Endothelial cell (in vitro differentiated cells): ENCODE measurements at regions not wholly inside any gene's neighbourhood (a gene's known extent, or its start where the extent isn't known, plus 50 kb on each side); places are given as distances from the start of the nearest gene placed in this dataset.

Experiments
- DNase-seq: peaks from one replicate; pipeline ENCODE4 v3.0.0; 2021; ENCODE audit warnings: low spot score
- H3K27ac Mint-ChIP-seq: one replicate; pipeline ENCODE4 v1.8.0; 2021; ENCODE audit warnings: mixed read lengths, inconsistent platforms; ENCODE audit not compliant: unreplicated experiment
- H3K27me3 Mint-ChIP-seq: one replicate; pipeline ENCODE4 v1.8.0; 2021; ENCODE audit warnings: mild to moderate bottlenecking, moderate library complexity, mixed read lengths, inconsistent platforms; ENCODE audit not compliant: unreplicated experiment
- H3K36me3 Mint-ChIP-seq: one replicate; pipeline ENCODE4 v1.8.0; 2021; ENCODE audit warnings: mild to moderate bottlenecking, low read depth, mixed read lengths, inconsistent platforms; ENCODE audit not compliant: unreplicated experiment
- H3K4me1 Mint-ChIP-seq: one replicate; pipeline ENCODE4 v1.8.0; 2021; ENCODE audit warnings: mild to moderate bottlenecking, mixed read lengths, inconsistent platforms; ENCODE audit not compliant: unreplicated experiment
- H3K4me3 Mint-ChIP-seq: one replicate; pipeline ENCODE4 v1.8.0; 2021; ENCODE audit warnings: mild to moderate bottlenecking, mixed read lengths, inconsistent platforms; ENCODE audit not compliant: unreplicated experiment
- H3K9me3 Mint-ChIP-seq: one replicate; pipeline ENCODE4 v1.8.0; 2021; ENCODE audit warnings: mixed read lengths, inconsistent platforms; ENCODE audit not compliant: unreplicated experiment
- CTCF ChIP-seq: fragments of 200-600 bp; sonication (generic); IDR thresholded peaks from one replicate; pipeline ENCODE4 v1.5.0; 2021; ENCODE audit warnings: antibody characterized with exemption; ENCODE audit not compliant: unreplicated experiment

- no peak overlapping the region for H3K27ac Mint-ChIP-seq
- TF ChIP-seq CTCF, result no peak
- no peaks in the 10 kb centered on the region for H3K36me3 Mint-ChIP-seq
- no peaks in the 10 kb centered on the region for H3K27me3 Mint-ChIP-seq
- H3K9me3 Mint-ChIP-seq, result no peaks in the 10 kb centered on the region
- peaks cover 7% of the 10 kb centered on the region for H3K4me1 Mint-ChIP-seq
- DNase-seq, result no peak
- no peak overlapping the region for H3K4me3 Mint-ChIP-seq
Observed at GRCh38 chr14:58738876-58739275, 101.1 kb downstream of the DACT1 start.

GRCh38 chr14:58739674-58740073 lies 101.9 kb downstream of the DACT1 start:
- H3K36me3 Mint-ChIP-seq, result no peaks in the 10 kb centered on the region
- peaks cover 7% of the 10 kb centered on the region for H3K4me1 Mint-ChIP-seq
- no peak overlapping the region for H3K27ac Mint-ChIP-seq
- TF ChIP-seq CTCF, result no peak
- H3K4me3 Mint-ChIP-seq, result no peak overlapping the region
- H3K9me3 Mint-ChIP-seq, result no peaks in the 10 kb centered on the region
- DNase-seq, result no peak
- H3K27me3 Mint-ChIP-seq, result no peaks in the 10 kb centered on the region

GRCh38 chr14:58740379-58740935 lies 102.7 kb downstream of the DACT1 start:
- Mint-ChIP-seq H3K27ac (no peak overlapping the region), H3K4me3 (no peak overlapping the region), H3K4me1 (peaks cover 5% of the 10 kb centered on the region), H3K36me3 (no peaks in the 10 kb centered on the region), H3K9me3 (no peaks in the 10 kb centered on the region), H3K27me3 (no peaks in the 10 kb centered on the region)
- no peak for TF ChIP-seq CTCF
- DNase-seq, result no peak

- Mint-ChIP-seq H3K4me1 (peaks cover 6% of the 10 kb centered on the region), H3K27ac (no peak overlapping the region), H3K9me3 (no peaks in the 10 kb centered on the region), H3K27me3 (no peaks in the 10 kb centered on the region), H3K4me3 (no peak overlapping the region), H3K36me3 (no peaks in the 10 kb centered on the region)
- TF ChIP-seq CTCF, result no peak
- DNase-seq, result no peak
Observed at GRCh38 chr14:58744801-58745394, 107.1 kb downstream of the DACT1 start.

GRCh38 chr14:58746261-58746660 lies 108.5 kb downstream of the DACT1 start:
- no peaks in the 10 kb centered on the region for H3K27me3 Mint-ChIP-seq
- peaks cover 6% of the 10 kb centered on the region for H3K4me1 Mint-ChIP-seq
- no peaks in the 10 kb centered on the region for H3K36me3 Mint-ChIP-seq
- no peak for TF ChIP-seq CTCF
- no peak overlapping the region for H3K27ac Mint-ChIP-seq
- H3K9me3 Mint-ChIP-seq, result no peaks in the 10 kb centered on the region
- no peak for DNase-seq
- H3K4me3 Mint-ChIP-seq, result no peak overlapping the region
